ENCODE measurements at regions not wholly inside any gene's neighbourhood (a gene's known extent, or its start where the extent isn't known, plus 50 kb on each side); places are given as distances from the start of the nearest gene placed in this dataset.
A peak's percentile ranks its signal among the peaks of the same experiment; 100 is the strongest.

DNA sequence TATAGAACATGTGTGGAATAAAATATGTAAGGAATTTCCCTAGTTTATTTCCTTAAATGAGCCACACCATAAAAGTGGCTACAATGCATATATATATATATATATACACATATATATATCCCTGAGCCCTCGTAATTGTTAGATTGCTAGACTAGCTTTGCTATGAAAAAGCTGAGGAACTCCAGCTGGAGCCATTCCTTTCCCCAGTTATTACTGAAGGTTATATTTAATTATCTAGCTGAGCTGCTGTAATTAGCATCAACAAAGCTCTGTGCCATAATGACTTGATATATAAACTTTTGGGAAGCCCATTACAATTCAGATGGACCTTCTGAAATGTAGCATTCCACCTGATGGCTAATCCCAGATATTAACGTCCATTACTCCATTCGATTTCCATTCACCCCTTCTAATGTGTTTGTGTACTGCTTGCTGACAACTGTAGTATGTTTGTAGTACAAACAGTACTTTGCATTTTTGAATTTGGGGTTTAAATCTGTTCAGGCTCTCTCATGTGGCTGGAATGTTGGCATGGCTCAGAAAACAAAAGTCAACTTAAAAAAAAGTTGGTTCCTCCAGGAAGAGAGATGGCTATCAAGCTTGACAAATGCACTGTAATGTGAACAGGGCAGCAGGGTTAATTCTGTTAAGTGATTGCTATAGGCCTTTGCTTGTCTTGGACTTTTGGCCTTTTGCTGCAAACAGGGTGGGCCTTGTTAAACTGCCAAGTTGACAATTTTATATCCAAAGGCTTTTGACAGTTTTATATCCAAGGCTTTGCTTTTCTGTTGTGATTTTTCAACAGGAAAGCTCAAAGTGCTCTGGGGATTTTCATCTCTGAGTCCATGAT, 170.0 kb downstream of the LTN1 start:
- in situ Hi-C loops (cut with MboI; ENCODE audit: low pct_unique_long_range_greater_than_20kb in 2 of 9, low sequenced_read_pairs in 9 of 9, unreplicated experiment in 9 of 9) = no loop called here
- 13 to 100% (median 69%) methylated on average over 1 to 3 of the region's 3 CpGs for WGBS, 10 experiments
- Histone ChIP-seq H3K4me3 (no peak overlapping the region), H3K4me1 (replicated peaks in 1 of 2) (no peaks in the 10 kb centered on the region), H3K27ac (no peak overlapping the region)
- ATAC-seq (replicated peaks in 6 of 8) = peak in 3 of 8 experiments; percentile 66 to 88 (median 70)

DNA sequence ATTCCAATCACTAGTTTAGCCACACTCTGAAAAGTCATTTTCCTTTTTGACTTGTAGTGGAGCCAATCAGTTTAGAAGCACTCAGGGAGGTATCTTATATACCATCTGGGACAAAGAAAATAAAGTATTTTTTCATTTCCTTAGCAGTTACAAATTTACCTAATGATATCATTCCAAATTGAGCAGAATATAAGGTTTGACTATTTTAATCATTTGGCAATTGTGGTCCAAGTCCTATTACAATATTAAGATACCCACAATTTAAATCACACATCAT, 170.6 kb downstream of the LTN1 start:
- Histone ChIP-seq H3K4me1 (replicated peaks in 1 of 2) (no peaks in the 10 kb centered on the region), H3K4me3 (no peak overlapping the region), H3K27ac (no peak overlapping the region)
- no peak for ATAC-seq (replicated peaks in 6 of 8)
- in situ Hi-C loops (cut with MboI; ENCODE audit: low pct_unique_long_range_greater_than_20kb in 2 of 9, low sequenced_read_pairs in 9 of 9, unreplicated experiment in 9 of 9) = no loop called here

DNA sequence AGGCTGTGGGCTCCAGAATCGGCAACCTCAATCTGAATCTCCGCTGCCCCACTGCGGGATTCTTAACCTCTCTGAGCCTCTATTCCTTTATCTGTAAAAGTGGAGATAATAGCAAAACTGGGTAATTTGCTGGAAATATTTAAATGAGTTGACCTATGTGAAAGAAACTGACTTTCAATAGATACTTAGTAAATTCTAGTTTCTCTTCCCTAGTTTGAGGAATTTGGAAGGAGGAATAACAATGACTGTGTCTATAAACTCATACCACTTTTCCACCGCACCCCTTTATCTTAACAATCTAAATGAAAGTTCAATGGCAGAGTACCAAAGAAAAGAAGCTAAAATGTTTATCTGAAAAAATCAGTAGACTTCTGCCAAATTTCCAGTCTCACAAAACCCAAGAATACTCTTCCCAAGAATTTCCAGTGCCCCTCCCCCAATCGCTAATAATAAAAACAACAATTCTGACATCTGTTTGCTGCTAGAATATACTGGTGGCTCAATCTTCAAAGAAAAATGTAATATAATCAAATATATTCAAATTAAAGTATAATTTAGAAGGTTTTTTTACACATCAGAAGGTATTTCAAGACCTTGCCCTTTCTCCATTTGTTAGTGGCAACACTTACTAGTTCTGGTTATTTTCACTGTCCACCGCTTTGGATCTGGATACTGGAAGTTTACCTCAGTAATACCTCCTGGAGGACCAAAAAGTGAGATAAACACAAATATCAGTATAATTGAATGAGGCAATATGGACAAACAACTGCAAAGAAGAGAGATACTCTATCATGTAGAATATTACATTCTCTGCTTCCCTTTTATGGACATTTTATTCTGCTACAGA, 171.2 kb downstream of the LTN1 start:
- 45 to 100% (median 92%) methylated on average over 2 to 6 of the region's 6 CpGs for WGBS, 10 experiments

DNA sequence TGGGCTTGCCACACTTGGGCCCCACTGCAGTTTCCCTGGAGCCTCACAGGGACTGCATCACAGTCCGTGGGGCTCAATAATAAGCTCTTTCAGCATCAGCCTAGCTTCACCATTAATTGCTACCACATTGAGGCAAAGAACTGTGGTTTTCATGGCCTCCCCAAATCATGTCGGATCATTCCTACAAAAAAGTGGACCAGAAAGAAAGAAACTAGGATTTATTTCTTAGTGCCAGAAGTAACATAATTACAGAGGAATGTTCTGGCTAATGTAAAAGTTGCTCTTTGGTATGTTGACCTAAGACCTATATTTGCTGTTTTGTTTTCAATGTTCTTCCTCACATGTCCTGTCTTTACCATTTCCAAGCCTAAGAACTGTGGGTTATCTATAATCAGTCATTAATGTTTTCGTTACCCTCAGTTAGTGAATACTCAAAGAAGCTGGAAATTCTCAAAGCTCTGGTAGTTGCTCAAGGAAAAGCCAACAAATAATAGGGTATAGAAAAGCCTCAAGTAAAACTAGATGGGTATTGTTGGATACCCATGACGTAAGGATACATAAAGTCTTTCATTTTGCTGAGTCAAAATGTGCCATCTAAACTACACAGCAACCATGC, 173.9 kb downstream of the LTN1 start:
- H3K4me3 ChIP-seq = no peak overlapping the region
- H3K27ac ChIP-seq = no peak overlapping the region
- in situ Hi-C loops (cut with MboI; ENCODE audit: low pct_unique_long_range_greater_than_20kb in 2 of 9, low sequenced_read_pairs in 9 of 9, unreplicated experiment in 9 of 9) = no loop called here
- ATAC-seq (replicated peaks in 6 of 8) = peak in 1 of 8 experiments; percentile 9
- H3K4me1 ChIP-seq (replicated peaks in 1 of 2) = no peaks in the 10 kb centered on the region
- 41 to 100% (median 84%) methylated on average over 1 to 4 of the region's 4 CpGs for WGBS, 10 experiments

More for the DNA sequence above, 171.2 kb downstream of the LTN1 start:
- Histone ChIP-seq H3K27ac (no peak overlapping the region), H3K4me1 (replicated peaks in 1 of 2) (no peaks in the 10 kb centered on the region), H3K4me3 (no peak overlapping the region)
- in situ Hi-C loops (cut with MboI; ENCODE audit: low pct_unique_long_range_greater_than_20kb in 2 of 9, low sequenced_read_pairs in 9 of 9, unreplicated experiment in 9 of 9) = no loop called here
- no peak for ATAC-seq (replicated peaks in 6 of 8)

- 55 to 90% (median 72%) methylated on average over 1 to 2 of the region's 2 CpGs; no CpG with 5 or more reads in 6 of the 10 experiments for WGBS, 10 experiments
- in situ Hi-C loops (cut with MboI; ENCODE audit: low pct_unique_long_range_greater_than_20kb in 2 of 9, low sequenced_read_pairs in 9 of 9, unreplicated experiment in 9 of 9) = no loop called here
- no peak overlapping the region for H3K27ac ChIP-seq
- peak in 2 of 8 experiments; percentile 67 to 79 for ATAC-seq (replicated peaks in 6 of 8)
- H3K4me1 ChIP-seq (replicated peaks in 1 of 2) = no peaks in the 10 kb centered on the region
- no peak overlapping the region for H3K4me3 ChIP-seq
These were observed 174.8 kb downstream of the LTN1 start for GRCh38 chr21:28817871-28818270.

DNA sequence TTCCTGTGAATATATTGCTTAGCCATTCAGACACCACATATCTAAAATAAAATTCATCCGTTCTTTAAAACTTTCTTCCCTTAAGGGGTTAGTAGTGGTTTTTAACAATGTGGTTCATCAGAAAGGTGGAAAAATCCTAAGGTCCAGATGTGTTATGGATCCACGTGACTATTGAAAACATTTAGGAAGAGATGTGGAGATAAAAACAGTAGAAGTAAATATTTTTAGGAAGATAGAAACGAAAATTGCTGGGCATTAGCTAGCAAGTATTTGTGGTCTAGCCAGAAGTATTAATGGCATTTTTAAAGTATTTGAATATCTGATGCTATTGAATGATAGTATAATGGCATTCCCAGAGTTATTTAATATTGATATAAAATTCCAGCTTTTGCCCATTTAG, 180.8 kb downstream of the LTN1 start:
- H3K4me3 ChIP-seq = no peak overlapping the region
- in situ Hi-C loops (cut with MboI; ENCODE audit: low pct_unique_long_range_greater_than_20kb in 2 of 9, low sequenced_read_pairs in 9 of 9, unreplicated experiment in 9 of 9) = no loop called here
- no peaks in the 10 kb centered on the region for H3K4me1 ChIP-seq (replicated peaks in 1 of 2)
- 32 to 100% (median 65%) methylated on average over 1 to 3 of the region's 3 CpGs; no CpG with 5 or more reads in 2 of the 10 experiments for WGBS, 10 experiments
- ATAC-seq (replicated peaks in 6 of 8) = no peak
- H3K27ac ChIP-seq = no peak overlapping the region

- ATAC-seq (replicated peaks in 6 of 8) = no peak
- no peaks in the 10 kb centered on the region for H3K4me1 ChIP-seq (replicated peaks in 1 of 2)
- H3K4me3 ChIP-seq = no peak overlapping the region
- no peak overlapping the region for H3K27ac ChIP-seq
- WGBS, 10 experiments = 60 to 100% (median 89%) methylated on average over 1 to 2 of the region's 3 CpGs; no CpG with 5 or more reads in 1 of the 10 experiments
- in situ Hi-C loops (cut with MboI; ENCODE audit: low pct_unique_long_range_greater_than_20kb in 2 of 9, low sequenced_read_pairs in 9 of 9, unreplicated experiment in 9 of 9) = no loop called here
These were observed 181.7 kb downstream of the LTN1 start for GRCh38 chr21:28810826-28811524.

GRCh38 chr21:28805885-28806284, 186.8 kb downstream of the LTN1 start:
- 8 to 91% (median 50%) methylated on average over 2 to 4 of the region's 4 CpGs; no CpG with 5 or more reads in 2 of the 10 experiments for WGBS, 10 experiments
- in situ Hi-C loops (cut with MboI; ENCODE audit: low pct_unique_long_range_greater_than_20kb in 2 of 9, low sequenced_read_pairs in 9 of 9, unreplicated experiment in 9 of 9) = no loop called here
- H3K4me3 ChIP-seq = no peak overlapping the region
- H3K4me1 ChIP-seq (replicated peaks in 1 of 2) = no peaks in the 10 kb centered on the region
- peak in 3 of 8 experiments; percentile 70 to 97 (median 96) for ATAC-seq (replicated peaks in 6 of 8)
- no peak overlapping the region for H3K27ac ChIP-seq

- no peak overlapping the region for H3K4me3 ChIP-seq
- in situ Hi-C loops (cut with MboI; ENCODE audit: low pct_unique_long_range_greater_than_20kb in 2 of 9, low sequenced_read_pairs in 9 of 9, unreplicated experiment in 9 of 9) = no loop called here
- H3K4me1 ChIP-seq (replicated peaks in 1 of 2) = no peaks in the 10 kb centered on the region
- WGBS, 10 experiments = 36 to 100% (median 88%) methylated on average over 1 to 3 of the region's 3 CpGs; no CpG with 5 or more reads in 1 of the 10 experiments
- no peak overlapping the region for H3K27ac ChIP-seq
- no peak for ATAC-seq (replicated peaks in 6 of 8)
These were observed 188.5 kb downstream of the LTN1 start for GRCh38 chr21:28804089-28804670.

GRCh38 chr21:28801906-28802305, 190.8 kb downstream of the LTN1 start:
- H3K27ac ChIP-seq = no peak overlapping the region
- ATAC-seq (replicated peaks in 6 of 8) = no peak
- H3K4me1 ChIP-seq (replicated peaks in 1 of 2) = no peaks in the 10 kb centered on the region
- in situ Hi-C loops (cut with MboI; ENCODE audit: low pct_unique_long_range_greater_than_20kb in 2 of 9, low sequenced_read_pairs in 9 of 9, unreplicated experiment in 9 of 9) = no loop called here
- 82 to 100% (median 100%) methylated on average over 1 of the region's 1 CpG; no CpG with 5 or more reads in 2 of the 10 experiments for WGBS, 10 experiments
- no peak overlapping the region for H3K4me3 ChIP-seq

GRCh38 chr21:28799926-28800325, 192.8 kb downstream of the LTN1 start:
- no peak overlapping the region for H3K27ac ChIP-seq
- in situ Hi-C loops (cut with MboI; ENCODE audit: low pct_unique_long_range_greater_than_20kb in 2 of 9, low sequenced_read_pairs in 9 of 9, unreplicated experiment in 9 of 9) = no loop called here
- no peak overlapping the region for H3K4me3 ChIP-seq
- no peak for ATAC-seq (replicated peaks in 6 of 8)
- 67 to 99% (median 88%) methylated on average over 3 to 7 of the region's 7 CpGs; no CpG with 5 or more reads in 2 of the 10 experiments for WGBS, 10 experiments
- H3K4me1 ChIP-seq (replicated peaks in 1 of 2) = no peaks in the 10 kb centered on the region

GRCh38 chr21:28798798-28799197, 193.9 kb downstream of the LTN1 start:
- peak in 1 of 8 experiments; percentile 47 for ATAC-seq (replicated peaks in 6 of 8)
- Histone ChIP-seq H3K4me3 (no peak overlapping the region), H3K27ac (no peak overlapping the region), H3K4me1 (replicated peaks in 1 of 2) (peaks cover 0 to 3% of the 10 kb centered on the region in 2 donors)
- in situ Hi-C loops (cut with MboI; ENCODE audit: low pct_unique_long_range_greater_than_20kb in 2 of 9, low sequenced_read_pairs in 9 of 9, unreplicated experiment in 9 of 9) = no loop called here
- 60 to 83% methylated on average over 1 of the region's 1 CpG; no CpG with 5 or more reads in 8 of the 10 experiments for WGBS, 10 experiments

Data from motor neuron (in vitro differentiated cells).